Keratinocyte (primary cell): ENCODE measurements at regions not wholly inside any gene's neighbourhood (a gene's known extent, or its start where the extent isn't known, plus 50 kb on each side); places are given as distances from the start of the nearest gene placed in this dataset.

Source experiments
- DNase-seq: peaks from one replicate; pipeline ENCODE4 v3.0.0-alpha.2; 2011; ENCODE audit warnings: low read depth, missing footprints, low spot score
- FAIRE-seq: peaks from 2 replicates; lab custom pipeline; 2011; peaks lifted over from hg19 to GRCh38; lab: Jason Lieb, UNC
- H2AFZ ChIP-seq: 2 replicates; pipeline ENCODE4 v1.6.0; 2012; ENCODE audit warnings: low read length, control low read depth, inconsistent platforms; ENCODE audit not compliant: control insufficient read depth
- H3K27ac ChIP-seq: 2 replicates; pipeline ENCODE4 v1.5.1; 2011; ENCODE audit warnings: low read length; ENCODE audit not compliant: control insufficient read depth, insufficient read depth
- H3K27me3 ChIP-seq: 3 replicates; pipeline ENCODE4 v1.6.0; 2011; ENCODE audit warnings: low read length; ENCODE audit not compliant: control insufficient read depth, insufficient read depth; ENCODE audit errors: extremely low read depth
- H3K36me3 ChIP-seq, 2 experiments: 2 replicates in 1 of 2; 3 replicates in 1 of 2; pipeline ENCODE4 v1.5.1; 2011; ENCODE audit warnings: low read length in 2 of 2, mild to moderate bottlenecking in 1 of 2; ENCODE audit not compliant: control insufficient read depth in 2 of 2, insufficient read depth in 2 of 2; ENCODE audit errors: extremely low read depth in 1 of 2
- H3K4me1 ChIP-seq: 3 replicates; pipeline ENCODE4 v1.5.1; 2011; ENCODE audit warnings: low read length; ENCODE audit not compliant: control insufficient read depth, insufficient read depth; ENCODE audit errors: extremely low read depth
- H3K4me2 ChIP-seq: 3 replicates; pipeline ENCODE4 v1.6.0; 2011; ENCODE audit warnings: low read depth, low read length; ENCODE audit not compliant: control insufficient read depth, insufficient read depth; ENCODE audit errors: extremely low read depth
- H3K4me3 ChIP-seq, 3 experiments: fragments of 200-600 bp in 1 of 3; sonication (generic) in 1 of 3; 2 replicates in 2 of 3; 3 replicates in 1 of 3; pipeline ENCODE4 v1.5.1; 2011 to 2016; ENCODE audit warnings: low read length in 3 of 3, mild to moderate bottlenecking in 3 of 3, control low read depth in 2 of 3, inconsistent platforms in 1 of 3, low read depth in 1 of 3, mixed read lengths in 1 of 3, mixed run types in 1 of 3, moderate library complexity in 1 of 3; ENCODE audit not compliant: control insufficient read depth in 2 of 3, insufficient read depth in 2 of 3; ENCODE audit errors: extremely low read depth in 1 of 3
- H3K79me2 ChIP-seq: 2 replicates; pipeline ENCODE4 v1.6.0; 2012; ENCODE audit warnings: low read length; ENCODE audit not compliant: control insufficient read depth, insufficient read depth
- H3K9ac ChIP-seq: 3 replicates; pipeline ENCODE4 v1.6.0; 2011; ENCODE audit warnings: low read length; ENCODE audit not compliant: control insufficient read depth, insufficient read depth; ENCODE audit errors: extremely low read depth
- H3K9me1 ChIP-seq: 3 replicates; pipeline ENCODE4 v1.6.0; 2011; ENCODE audit warnings: low read length; ENCODE audit not compliant: control insufficient read depth, insufficient read depth; ENCODE audit errors: extremely low read depth
- H3K9me3 ChIP-seq: 2 replicates; pipeline ENCODE4 v1.5.1; 2012; ENCODE audit warnings: low read depth, low read length; ENCODE audit not compliant: control insufficient read depth
- H4K20me1 ChIP-seq: 3 replicates; pipeline ENCODE4 v1.6.0; 2011; ENCODE audit warnings: low read length; ENCODE audit not compliant: control insufficient read depth, insufficient read depth; ENCODE audit errors: extremely low read depth
- EZH2 ChIP-seq: IDR thresholded peaks from one replicate; pipeline ENCODE4 v1.6.1; 2012; ENCODE audit warnings: inconsistent platforms, mild to moderate bottlenecking, low read length, moderate library complexity
- dilution Hi-C: fragments of 300-500 bp; cut with MboI; formaldehyde crosslinking; loops from one replicate; pipeline ENCODE4 v1.7.0; 2020; ENCODE audit warnings: low sequenced_read_pairs; ENCODE audit not compliant: extremely low pct_ligation_motif_present
- TF ChIP-seq, protein P1 (sequence below), 3 experiments: IDR thresholded peaks in 1 of 3; conservative IDR thresholded peaks in 1 of 3; optimal IDR thresholded peaks in 1 of 3; 2 replicates in 2 of 3; 3 replicates in 1 of 3; pipeline versions ENCODE3 to v1.5.1; 2011; ENCODE audit warnings: low read length in 3 of 3, mild to moderate bottlenecking in 3 of 3, moderate library complexity in 2 of 3, control low read depth in 1 of 3, inconsistent platforms in 1 of 3; ENCODE audit not compliant: insufficient read depth in 2 of 3; ENCODE audit errors: extremely low read depth in 1 of 3

- Histone ChIP-seq H3K9me3 (no peaks in the 10 kb centered on the region), H4K20me1 (no peaks in the 10 kb centered on the region), H3K27ac (no peak overlapping the region), H3K4me1 (no peaks in the 10 kb centered on the region), H3K79me2 (no peaks in the 10 kb centered on the region), H3K27me3 (no peaks in the 10 kb centered on the region), H3K4me3 (no peak overlapping the region), H2AFZ (no peak overlapping the region), H3K36me3 (no peaks in the 10 kb centered on the region), H3K9me1 (no peaks in the 10 kb centered on the region), H3K4me2 (no peak overlapping the region), H3K9ac (no peak overlapping the region)
- dilution Hi-C loops, result no loop called here
- TF ChIP-seq EZH2, result no peak
- TF ChIP-seq, protein P1, sequence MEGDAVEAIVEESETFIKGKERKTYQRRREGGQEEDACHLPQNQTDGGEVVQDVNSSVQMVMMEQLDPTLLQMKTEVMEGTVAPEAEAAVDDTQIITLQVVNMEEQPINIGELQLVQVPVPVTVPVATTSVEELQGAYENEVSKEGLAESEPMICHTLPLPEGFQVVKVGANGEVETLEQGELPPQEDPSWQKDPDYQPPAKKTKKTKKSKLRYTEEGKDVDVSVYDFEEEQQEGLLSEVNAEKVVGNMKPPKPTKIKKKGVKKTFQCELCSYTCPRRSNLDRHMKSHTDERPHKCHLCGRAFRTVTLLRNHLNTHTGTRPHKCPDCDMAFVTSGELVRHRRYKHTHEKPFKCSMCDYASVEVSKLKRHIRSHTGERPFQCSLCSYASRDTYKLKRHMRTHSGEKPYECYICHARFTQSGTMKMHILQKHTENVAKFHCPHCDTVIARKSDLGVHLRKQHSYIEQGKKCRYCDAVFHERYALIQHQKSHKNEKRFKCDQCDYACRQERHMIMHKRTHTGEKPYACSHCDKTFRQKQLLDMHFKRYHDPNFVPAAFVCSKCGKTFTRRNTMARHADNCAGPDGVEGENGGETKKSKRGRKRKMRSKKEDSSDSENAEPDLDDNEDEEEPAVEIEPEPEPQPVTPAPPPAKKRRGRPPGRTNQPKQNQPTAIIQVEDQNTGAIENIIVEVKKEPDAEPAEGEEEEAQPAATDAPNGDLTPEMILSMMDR (optimal IDR thresholded peaks at IDR 0.05 in 1 of 3, IDR thresholded peaks at IDR 0.05 in 1 of 3, conservative IDR thresholded peaks at IDR 0.05 in 1 of 3; ENCODE audit: extremely low read depth in 1 of 3, insufficient read depth in 2 of 3, low read length in 3 of 3), result no peak
- no peak for FAIRE-seq
- DNase-seq, result no peak
Observed at GRCh38 chr5:89396278-89396954, 513.4 kb upstream of the MEF2C start.

DNA sequence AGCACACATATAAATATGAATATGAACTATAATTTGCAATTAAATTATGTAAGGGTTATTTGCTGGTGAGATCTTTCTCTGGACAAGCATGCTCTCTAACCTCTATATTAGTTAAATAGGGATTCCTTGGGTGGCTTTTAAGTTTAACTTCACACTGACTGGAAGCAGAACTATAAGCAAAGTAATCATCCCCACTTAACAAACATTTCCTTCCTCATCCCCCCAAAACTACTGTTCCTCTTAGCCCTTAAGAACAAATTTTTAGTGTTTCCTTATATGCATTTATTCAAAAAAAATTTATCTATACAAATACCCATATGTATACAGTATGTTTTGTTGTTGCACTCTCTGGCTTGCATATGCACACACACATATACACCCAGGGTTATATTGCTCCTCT, 512.1 kb upstream of the MEF2C start:
- no peak overlapping the region for H3K4me2 ChIP-seq
- FAIRE-seq (no peak), DNase-seq (no peak)
- H4K20me1 ChIP-seq, result no peaks in the 10 kb centered on the region
- dilution Hi-C loops, result no loop called here
- no peaks in the 10 kb centered on the region for H3K9me1 ChIP-seq
- no peaks in the 10 kb centered on the region for H3K79me2 ChIP-seq
- H3K27ac ChIP-seq, result no peak overlapping the region
- H3K9me3 ChIP-seq, result no peaks in the 10 kb centered on the region
- no peak overlapping the region for H3K9ac ChIP-seq
- no peaks in the 10 kb centered on the region for H3K27me3 ChIP-seq
- no peak overlapping the region for H3K4me3 ChIP-seq
- TF ChIP-seq, protein P1 (optimal IDR thresholded peaks at IDR 0.05 in 1 of 3, IDR thresholded peaks at IDR 0.05 in 1 of 3, conservative IDR thresholded peaks at IDR 0.05 in 1 of 3; ENCODE audit: extremely low read depth in 1 of 3, insufficient read depth in 2 of 3, low read length in 3 of 3), result no peak
- no peaks in the 10 kb centered on the region for H3K36me3 ChIP-seq
- H3K4me1 ChIP-seq, result no peaks in the 10 kb centered on the region
- no peak overlapping the region for H2AFZ ChIP-seq
